H1 (cell line): ENCODE measurements at regions not wholly inside any gene's neighbourhood (a gene's known extent, or its start where the extent isn't known, plus 50 kb on each side); places are given as distances from the start of the nearest gene placed in this dataset.

Experiments used
- CTCF ChIA-PET: fragments of 300-600 bp; sonication (Branson Sonifier 250); formaldehyde crosslinking; loops from one replicate; lab custom pipeline; 2021; ENCODE audit not compliant: partially characterized antibody; lab: Charles Lee
- POLR2A ChIA-PET: fragments of 300-600 bp; sonication (Branson Sonifier 250); formaldehyde crosslinking; loops from one replicate; lab custom pipeline; 2021; ENCODE audit warnings: inconsistent platforms; ENCODE audit not compliant: partially characterized antibody; lab: Charles Lee
- DNase-seq, 2 experiments: peaks; one replicate each; pipeline versions ENCODE4 v3.0.0 to v3.0.0-alpha.2; 2010 to 2022; ENCODE audit warnings: low spot score in 2 of 2, low read depth in 1 of 2, mixed read lengths in 1 of 2
- FAIRE-seq: peaks from 2 replicates; lab custom pipeline; 2011; peaks lifted over from hg19 to GRCh38; lab: Jason Lieb, UNC
- H2AFZ ChIP-seq: 2 replicates; pipeline ENCODE4 v1.8.1; 2012; ENCODE audit warnings: low read length, inconsistent platforms
- H2AK5ac ChIP-seq: 2 replicates; pipeline ENCODE4 v1.6.1; 2013; ENCODE audit warnings: low read depth, low read length
- H2BK120ac ChIP-seq: replicated peaks from 2 replicates; pipeline ENCODE3; 2013; ENCODE audit warnings: low read depth, low read length, inconsistent platforms
- H2BK12ac ChIP-seq: 2 replicates; pipeline ENCODE4 v1.6.1; 2013; ENCODE audit warnings: low read depth, low read length
- H2BK15ac ChIP-seq: 2 replicates; pipeline ENCODE4 v1.6.1; 2013; ENCODE audit warnings: low read length
- H2BK20ac ChIP-seq: 2 replicates; pipeline ENCODE4 v1.6.1; 2013; ENCODE audit warnings: low read length
- H2BK5ac ChIP-seq: 2 replicates; pipeline ENCODE4 v1.6.1; 2013; ENCODE audit warnings: low read depth, low read length
- H3K14ac ChIP-seq: 2 replicates; pipeline ENCODE4 v1.6.1; 2013; ENCODE audit warnings: inconsistent platforms; ENCODE audit not compliant: insufficient read length
- H3K18ac ChIP-seq: 2 replicates; pipeline ENCODE4 v1.6.1; 2013; ENCODE audit warnings: low read length; ENCODE audit errors: extremely low read depth
- H3K23ac ChIP-seq: 2 replicates; pipeline ENCODE4 v1.6.1; 2013; ENCODE audit warnings: inconsistent platforms; ENCODE audit not compliant: insufficient read length
- H3K23me2 ChIP-seq: 2 replicates; pipeline ENCODE4 v1.6.1; 2013; ENCODE audit warnings: low read depth, low read length
- H3K27ac ChIP-seq: 2 replicates; pipeline ENCODE4 v1.6.1; 2011; ENCODE audit warnings: low read depth, low read length, inconsistent platforms
- H3K27me3 ChIP-seq, 4 experiments: replicated peaks in 1 of 4; 1 replicate in 1 of 4; 2 replicates in 3 of 4; pipeline versions ENCODE4 v1.6.1 to v1.8.1; 2011 to 2013; ENCODE audit warnings: low read length in 3 of 4, mild to moderate bottlenecking in 3 of 4, inconsistent platforms in 2 of 4, mixed read lengths in 2 of 4, moderate library complexity in 1 of 4; ENCODE audit not compliant: control insufficient read depth in 3 of 4, insufficient read depth in 3 of 4; ENCODE audit errors: extremely low read depth in 1 of 4
- H3K36me3 ChIP-seq, 4 experiments: 2 replicates each; pipeline versions ENCODE4 v1.6.1 to v1.8.1; 2011 to 2013; ENCODE audit warnings: mild to moderate bottlenecking in 4 of 4, low read length in 3 of 4, moderate library complexity in 2 of 4, control low read depth in 1 of 4, inconsistent platforms in 1 of 4; ENCODE audit not compliant: insufficient read depth in 4 of 4, control insufficient read depth in 2 of 4
- H3K4ac ChIP-seq: replicated peaks from 2 replicates; pipeline ENCODE3; 2013; ENCODE audit warnings: low read length, low read depth, mixed read lengths, inconsistent platforms; ENCODE audit not compliant: insufficient read length
- H3K4me1 ChIP-seq, 4 experiments: replicated peaks in 1 of 4; 1 replicate in 1 of 4; 2 replicates in 3 of 4; pipeline versions ENCODE4 v1.6.1 to v1.8.1; 2011 to 2013; ENCODE audit warnings: low read length in 3 of 4, inconsistent platforms in 2 of 4, mixed read lengths in 1 of 4; ENCODE audit not compliant: insufficient read depth in 4 of 4, control insufficient read depth in 3 of 4
- H3K4me2 ChIP-seq, 2 experiments: 2 replicates each; pipeline versions ENCODE4 v1.6.1 to v1.8.1; 2011 to 2013; ENCODE audit warnings: low read depth in 2 of 2, low read length in 2 of 2, control low read depth in 1 of 2, inconsistent platforms in 1 of 2, mild to moderate bottlenecking in 1 of 2; ENCODE audit not compliant: insufficient read depth in 1 of 2
- H3K4me3 ChIP-seq, 4 experiments: fragments of 200-600, 300-600 bp in 1 of 4; sonication (generic), shearing (Covaris generic), sonication (Bioruptor Twin) in 1 of 4; 2 replicates each; pipeline versions ENCODE4 v1.5.1 to v1.8.1; 2011 to 2016; ENCODE audit warnings: low read length in 4 of 4, low read depth in 3 of 4, control low read depth in 2 of 4, inconsistent platforms in 2 of 4, mild to moderate bottlenecking in 2 of 4, mixed read lengths in 1 of 4, moderate library complexity in 1 of 4; ENCODE audit not compliant: insufficient read depth in 2 of 4; ENCODE audit errors: extremely low read depth in 1 of 4
- H3K56ac ChIP-seq: replicated peaks from 2 replicates; pipeline ENCODE3; 2013; ENCODE audit warnings: low read depth, mild to moderate bottlenecking, mixed read lengths, low read length, inconsistent platforms; ENCODE audit not compliant: insufficient read length
- H3K79me1 ChIP-seq: 2 replicates; pipeline ENCODE4 v1.6.1; 2013; ENCODE audit warnings: low read depth, low read length, control low read depth
- H3K79me2 ChIP-seq, 2 experiments: 2 replicates each; pipeline versions ENCODE4 v1.6.1 to v1.8.1; 2012 to 2013; ENCODE audit warnings: low read length in 2 of 2, mild to moderate bottlenecking in 2 of 2, inconsistent platforms in 1 of 2; ENCODE audit not compliant: insufficient read depth in 2 of 2, control insufficient read depth in 1 of 2
- H3K9ac ChIP-seq, 4 experiments: replicated peaks in 1 of 4; 1 replicate in 1 of 4; 2 replicates in 3 of 4; pipeline versions ENCODE4 v1.6.1 to v1.8.1; 2011 to 2013; ENCODE audit warnings: low read depth in 3 of 4, low read length in 3 of 4, control low read depth in 2 of 4, mild to moderate bottlenecking in 2 of 4, moderate library complexity in 2 of 4, inconsistent platforms in 1 of 4; ENCODE audit errors: extremely low read depth in 1 of 4
- H3K9me3 ChIP-seq, 2 experiments: 2 replicates each; pipeline versions ENCODE4 v1.6.1 to v1.8.1; 2012 to 2013; ENCODE audit warnings: mild to moderate bottlenecking in 2 of 2, moderate library complexity in 2 of 2, control low read depth in 1 of 2, inconsistent platforms in 1 of 2, low read depth in 1 of 2, low read length in 1 of 2, mixed read lengths in 1 of 2; ENCODE audit not compliant: insufficient read depth in 2 of 2
- H4K20me1 ChIP-seq, 2 experiments: replicated peaks in 1 of 2; 2 replicates each; pipeline versions ENCODE3 to v1.8.1; 2011 to 2013; ENCODE audit warnings: inconsistent platforms in 2 of 2, low read length in 2 of 2, mild to moderate bottlenecking in 1 of 2; ENCODE audit not compliant: insufficient read depth in 2 of 2, control insufficient read depth in 1 of 2
- H4K5ac ChIP-seq: 2 replicates; pipeline ENCODE4 v1.6.1; 2013; ENCODE audit warnings: low read length, low read depth, mixed read lengths, inconsistent platforms; ENCODE audit not compliant: insufficient read length
- H4K8ac ChIP-seq: 2 replicates; pipeline ENCODE4 v1.8.0; 2013; ENCODE audit warnings: mild to moderate bottlenecking, moderate library complexity, low read length, inconsistent platforms; ENCODE audit not compliant: insufficient read depth; ENCODE audit errors: extremely low read depth
- H4K91ac ChIP-seq: replicated peaks from 2 replicates; pipeline ENCODE3; 2013; ENCODE audit warnings: low read length, mixed read lengths, inconsistent platforms; ENCODE audit not compliant: insufficient read length
- RNF2 ChIP-seq: fragments of 200-900, 300-1000 bp; sonication (generic); IDR thresholded peaks from 2 replicates; pipeline ENCODE4 v1.7.1; 2016; ENCODE audit warnings: borderline replicate concordance, low read depth, mild to moderate bottlenecking, antibody characterized with exemption, low read length; ENCODE audit not compliant: poor library complexity, severe bottlenecking; ENCODE audit errors: missing control alignments
- SP1 ChIP-seq: IDR thresholded peaks from 2 replicates; pipeline ENCODE4 v1.6.1; 2011; ENCODE audit warnings: low read depth, low read length
- SUZ12 ChIP-seq: fragments of 200-600 bp; sonication (generic); IDR thresholded peaks from 2 replicates; pipeline ENCODE4 v1.6.1; 2012; ENCODE audit warnings: mild to moderate bottlenecking, inconsistent platforms, low read length, moderate library complexity, mixed read lengths
- WGBS, 2 experiments: shearing (Covaris generic) in 1 of 2; methylation state at CpG; one replicate each; pipeline versions ENCODE4 v1.1.6 to v1.1.7; 2013 to 2015; ENCODE audit warnings: low lambda C conversion rate in 2 of 2, mixed read lengths in 2 of 2, inconsistent platforms in 1 of 2, low coverage in 1 of 2, missing lambda C conversion rate in 1 of 2; ENCODE audit not compliant: insufficient replicate concordance in 2 of 2, insufficient coverage in 1 of 2, insufficient read length in 1 of 2; ENCODE audit errors: extremely low coverage in 1 of 2, missing lambda C conversion rate in 1 of 2; 5-methylcytosine and 5-hydroxymethylcytosine counted together

- H2BK12ac ChIP-seq: no peak overlapping the region
- no peaks in the 10 kb centered on the region for H4K20me1 ChIP-seq
- H3K36me3 ChIP-seq: no peaks in the 10 kb centered on the region
- no peaks in the 10 kb centered on the region for H3K23me2 ChIP-seq
- H2BK20ac ChIP-seq: no peak overlapping the region
- no peaks in the 10 kb centered on the region for H3K79me1 ChIP-seq
- ChIA-PET CTCF (no interaction called here), POLR2A (no interaction called here)
- no peak overlapping the region for H4K8ac ChIP-seq
- H2BK15ac ChIP-seq: no peak overlapping the region
- H2BK5ac ChIP-seq: no peak overlapping the region
- H3K14ac ChIP-seq: no peak overlapping the region
- peaks cover 0 to 4% (median 2%) of the 10 kb centered on the region in 4 experiments; a peak in 1 of 7 replicates for H3K4me1 ChIP-seq
- no peak overlapping the region for H3K4ac ChIP-seq
- no peaks in the 10 kb centered on the region for H3K9me3 ChIP-seq
- H4K91ac ChIP-seq: no peak overlapping the region
- no peak for FAIRE-seq
- no peak overlapping the region for H2BK120ac ChIP-seq
- no peak overlapping the region for H2AFZ ChIP-seq
- H3K4me2 ChIP-seq: no peak overlapping the region
- H3K27ac ChIP-seq: no peak overlapping the region
- no peak overlapping the region for H3K18ac ChIP-seq
- no peak overlapping the region for H3K56ac ChIP-seq
- WGBS, 2 experiments: 93% methylated on average over 9 of the region's 9 CpGs; no CpG with 5 or more reads in 1 of the 2 experiments
- TF ChIP-seq SUZ12 (no peak), RNF2 (no peak), SP1 (no peak)
- H3K9ac ChIP-seq: no peak overlapping the region
- DNase-seq: no peak
- H3K4me3 ChIP-seq: no peak overlapping the region
- no peaks in the 10 kb centered on the region for H3K27me3 ChIP-seq
- no peaks in the 10 kb centered on the region for H3K79me2 ChIP-seq
- H3K23ac ChIP-seq: no peak overlapping the region
- H4K5ac ChIP-seq: no peak overlapping the region
- no peak overlapping the region for H2AK5ac ChIP-seq
Observed at GRCh38 chrX:42096265-42096920, 173.0 kb upstream of the CASK start.
